Activated CD4-positive, alpha-beta T cell treated with anti-CD3 and anti-CD28 coated beads, Interleukin-2, amount 50 U/mL, for 24 hours (primary cell): ENCODE measurements at regions not wholly inside any gene's neighbourhood (a gene's known extent, or its start where the extent isn't known, plus 50 kb on each side); places are given as distances from the start of the nearest gene placed in this dataset.

Source experiments
- DNase-seq, 2 donors: peaks; one replicate each; pipeline ENCODE4 v3.0.0-alpha.2; 2020; ENCODE audit warnings: low read depth in 1 of 2, low spot score in 1 of 2

DNA sequence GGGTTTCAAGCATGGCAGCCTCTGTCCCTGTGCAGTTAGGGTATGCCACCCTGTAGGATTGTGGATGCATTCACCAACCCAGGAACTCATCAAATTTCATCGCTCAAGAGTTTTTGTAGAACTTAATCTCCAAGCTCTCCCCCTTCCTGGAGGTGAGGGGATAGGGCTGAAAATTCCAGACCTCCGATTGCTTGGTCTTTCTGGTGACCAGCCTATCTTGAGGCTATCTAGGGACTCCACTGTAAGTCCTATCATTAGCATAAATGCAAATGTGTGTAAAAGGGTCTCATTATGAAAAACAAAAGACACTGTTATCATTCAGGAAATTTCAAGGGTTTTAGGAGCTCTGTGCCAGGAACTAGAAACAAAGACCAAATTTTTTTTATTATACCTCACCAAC, 244.0 kb downstream of the DUSP6 start:
- no peak for DNase-seq

- DNase-seq = no peak
These were observed 245.4 kb downstream of the DUSP6 start for GRCh38 chr12:89106950-89107349.

DNA sequence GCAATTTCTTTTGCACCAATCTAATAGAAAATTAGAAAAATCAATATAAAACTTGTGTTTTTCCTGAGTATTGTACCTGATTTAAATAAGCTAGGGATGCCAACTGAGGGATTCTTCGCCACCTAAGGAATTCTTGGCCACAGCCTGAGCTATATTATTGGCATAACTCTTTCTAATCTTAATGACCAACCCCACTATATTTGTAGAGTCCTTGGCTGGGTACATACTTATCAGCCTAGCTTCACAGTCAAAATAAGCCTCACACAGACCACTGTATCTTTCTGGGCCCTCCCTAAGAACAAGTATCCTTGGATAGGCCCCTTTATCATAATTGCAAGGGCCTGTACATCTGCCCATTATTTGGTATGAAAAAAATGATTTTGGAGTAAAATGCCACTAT, 247.1 kb downstream of the DUSP6 start:
- DNase-seq = no peak

DNA sequence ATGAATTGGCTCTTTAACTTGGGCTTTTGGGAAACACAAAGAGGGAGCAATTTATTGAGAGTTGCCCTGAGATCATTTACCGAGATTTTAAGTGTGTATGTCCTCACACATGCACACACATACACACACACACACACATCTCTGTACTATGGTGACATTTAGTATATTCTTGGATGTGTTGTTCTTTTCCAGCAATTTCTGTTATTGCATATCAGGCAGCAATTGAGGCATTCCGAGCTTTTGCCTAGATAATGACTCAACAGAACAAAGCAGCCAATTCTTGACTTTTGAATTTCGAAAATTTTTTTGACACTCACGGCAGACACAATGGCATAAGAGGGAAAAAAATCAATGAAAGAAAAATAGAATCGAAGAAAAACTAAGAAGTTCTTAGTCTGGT, 248.5 kb downstream of the DUSP6 start:
- no peak for DNase-seq

GRCh38 chr12:89101440-89101839, 250.9 kb downstream of the DUSP6 start:
- DNase-seq = no peak

DNA sequence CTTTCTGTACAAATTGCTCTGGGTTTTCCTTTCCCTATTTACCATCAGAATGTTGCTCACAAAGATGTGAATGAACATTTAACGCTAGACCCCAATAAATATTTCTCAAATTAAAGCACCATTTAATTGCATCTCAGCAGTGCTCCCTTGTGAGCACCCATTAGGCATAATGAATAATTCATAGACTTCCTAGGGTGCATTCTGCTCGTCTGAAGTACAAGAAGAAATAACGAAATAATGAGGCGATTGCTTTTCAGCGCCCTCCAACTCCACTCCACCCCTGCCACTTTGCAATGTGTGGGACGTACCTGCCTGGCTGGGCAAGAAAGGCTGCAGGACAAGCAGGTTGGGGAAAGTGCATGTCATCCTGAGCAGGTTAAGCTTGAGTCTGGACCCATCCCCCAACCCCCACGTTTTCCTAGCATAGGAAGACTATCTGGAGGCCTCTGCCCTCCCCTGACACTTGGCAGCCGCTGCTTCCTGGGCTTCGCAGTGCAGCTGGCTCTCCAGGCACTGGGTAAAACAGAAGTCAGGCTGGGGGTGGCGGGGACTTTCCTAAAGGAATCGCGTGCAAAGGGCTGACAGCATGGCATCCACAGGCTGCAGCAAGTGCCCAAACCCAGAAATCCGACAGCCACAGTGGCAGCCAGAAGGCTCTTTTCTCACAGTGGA, 253.7 kb downstream of the DUSP6 start:
- no peak for DNase-seq

GRCh38 chr12:89092297-89092696, 260.0 kb downstream of the DUSP6 start:
- peak in 1 of 2 donors; percentile 14 for DNase-seq

DNA sequence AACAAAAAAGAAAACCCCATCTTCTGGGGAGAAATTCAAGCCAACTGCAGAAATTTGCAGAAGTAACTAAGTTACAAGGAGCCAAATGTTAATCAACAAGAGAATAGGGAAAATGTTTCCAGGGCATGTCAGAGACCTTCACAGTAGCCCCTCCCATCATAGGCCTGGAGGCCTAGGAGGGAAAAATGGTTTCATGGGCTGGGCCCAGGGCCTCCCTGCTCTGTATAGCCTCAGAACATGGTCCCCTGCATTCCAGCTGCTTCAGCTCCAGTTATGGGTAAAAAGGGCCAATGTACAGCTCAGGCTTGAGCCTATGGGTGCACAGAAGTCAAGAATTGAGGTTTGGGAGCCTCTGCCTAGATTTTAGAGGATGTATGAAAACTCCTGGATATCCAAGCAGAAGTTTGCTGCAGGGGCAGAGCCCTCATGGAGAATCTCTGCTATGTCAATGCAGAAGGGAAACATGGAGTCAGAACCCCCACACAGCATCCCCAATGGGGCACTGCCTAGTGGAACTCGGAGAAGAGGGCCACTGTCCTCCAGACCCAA, 260.9 kb downstream of the DUSP6 start:
- DNase-seq = no peak

DNA sequence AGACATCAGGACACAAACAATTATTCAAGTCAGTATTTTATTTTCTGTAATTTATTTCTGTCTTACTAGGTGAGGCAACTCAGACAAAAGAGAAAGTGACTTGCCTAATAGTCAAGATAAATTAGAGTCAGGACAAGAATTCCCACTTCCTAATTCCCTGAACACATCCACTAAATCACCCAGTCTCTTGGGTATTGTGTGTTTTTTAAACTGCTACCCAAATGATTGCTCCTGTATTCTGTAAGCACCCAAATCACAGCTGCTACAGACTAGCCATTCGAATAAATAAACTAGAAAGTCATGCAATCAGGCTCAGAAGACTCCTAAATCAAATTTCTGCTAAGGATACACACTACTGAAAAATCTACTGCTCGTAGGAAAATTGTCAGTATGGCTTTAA, 263.0 kb downstream of the DUSP6 start:
- no peak for DNase-seq

GRCh38 chr12:89087876-89088275, 264.4 kb downstream of the DUSP6 start:
- no peak for DNase-seq

DNA sequence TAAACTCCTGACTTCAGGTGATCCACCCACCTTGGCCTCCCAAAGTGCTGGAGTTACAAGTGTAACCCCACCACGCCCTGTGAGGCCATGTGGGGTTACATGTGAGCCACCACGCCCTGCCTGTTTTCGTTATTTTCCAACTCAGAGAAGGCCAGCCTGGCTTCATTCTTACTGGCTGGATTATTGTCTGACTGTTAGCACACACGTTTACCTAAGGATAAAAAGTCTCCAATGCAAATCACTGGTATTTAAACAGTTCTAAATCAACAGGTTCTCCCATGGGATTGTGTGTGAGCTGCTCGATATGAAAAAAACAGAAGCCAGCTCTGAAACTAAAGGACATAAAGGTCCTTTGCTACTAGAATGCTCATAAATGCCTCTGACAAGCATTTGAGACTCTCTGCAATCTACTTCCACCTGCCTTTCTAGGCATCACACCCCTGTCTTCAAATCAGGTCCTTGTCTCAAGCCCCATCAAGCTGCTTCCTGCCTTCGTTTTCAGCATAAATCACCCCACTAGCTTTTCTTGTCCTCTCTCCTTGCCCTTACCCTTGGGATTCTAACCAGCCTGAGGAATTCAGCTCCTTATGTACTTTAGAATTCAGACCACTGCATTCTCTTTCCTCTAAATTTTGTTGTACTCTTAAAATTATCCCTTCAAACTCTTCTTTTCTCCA, 265.0 kb downstream of the DUSP6 start:
- no peak for DNase-seq

DNA sequence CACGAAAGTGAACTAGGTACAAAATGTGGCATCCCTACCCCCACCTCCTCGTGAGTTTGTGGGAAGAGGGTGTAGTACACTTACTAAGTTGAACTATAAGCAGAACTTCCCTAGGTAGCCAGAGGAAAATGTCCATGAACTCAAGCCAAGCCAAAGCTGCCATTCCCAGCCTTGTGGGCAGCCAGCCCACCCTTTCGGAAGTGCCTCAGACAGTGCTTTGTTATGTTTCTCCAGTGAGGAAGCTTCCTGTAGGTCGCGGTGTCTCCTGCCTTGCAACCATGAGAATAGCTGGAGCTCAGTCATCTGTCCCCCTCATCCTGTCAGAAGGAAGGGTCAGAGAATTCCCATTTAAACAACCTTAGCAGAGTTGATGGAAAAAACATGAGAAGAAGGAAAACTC, 266.9 kb downstream of the DUSP6 start:
- DNase-seq = no peak

DNA sequence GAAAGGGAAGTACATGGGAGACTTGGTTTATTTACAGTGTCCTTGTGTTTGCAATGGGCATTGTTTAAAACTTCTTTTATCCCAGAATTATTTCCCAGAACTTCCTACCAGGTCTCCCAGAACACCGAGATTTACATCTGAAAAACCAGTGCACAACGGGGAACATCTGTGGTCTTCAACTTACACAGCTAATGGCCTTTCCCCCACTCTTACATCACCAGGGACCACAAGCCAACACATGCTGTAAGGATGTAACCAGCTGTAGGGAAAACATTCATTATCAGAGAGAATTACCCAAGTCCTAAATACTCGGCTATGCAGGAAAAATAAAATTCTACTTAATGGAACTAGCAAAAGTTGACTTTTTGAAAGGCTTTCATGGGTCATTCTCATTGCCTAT, 267.6 kb downstream of the DUSP6 start:
- DNase-seq = no peak

DNA sequence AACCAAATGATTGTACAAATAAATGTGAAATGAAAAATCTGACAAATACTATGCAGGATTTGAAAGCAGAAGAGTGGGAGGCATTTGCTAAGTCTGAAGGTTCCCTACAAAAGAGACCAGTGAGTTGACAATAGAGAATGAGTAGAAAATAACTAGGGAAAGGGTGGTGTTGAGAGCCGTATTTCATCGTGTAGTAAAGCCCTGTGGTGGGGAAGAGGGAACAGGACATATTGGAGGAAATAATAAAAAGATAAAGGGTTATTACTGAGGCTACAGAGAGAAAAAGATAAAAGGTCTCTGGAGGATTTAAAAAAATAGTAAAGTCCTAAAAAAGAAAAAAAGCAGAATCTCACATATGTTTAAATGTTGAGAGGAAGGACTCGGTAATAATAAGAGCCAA, 268.8 kb downstream of the DUSP6 start:
- DNase-seq = no peak

DNA sequence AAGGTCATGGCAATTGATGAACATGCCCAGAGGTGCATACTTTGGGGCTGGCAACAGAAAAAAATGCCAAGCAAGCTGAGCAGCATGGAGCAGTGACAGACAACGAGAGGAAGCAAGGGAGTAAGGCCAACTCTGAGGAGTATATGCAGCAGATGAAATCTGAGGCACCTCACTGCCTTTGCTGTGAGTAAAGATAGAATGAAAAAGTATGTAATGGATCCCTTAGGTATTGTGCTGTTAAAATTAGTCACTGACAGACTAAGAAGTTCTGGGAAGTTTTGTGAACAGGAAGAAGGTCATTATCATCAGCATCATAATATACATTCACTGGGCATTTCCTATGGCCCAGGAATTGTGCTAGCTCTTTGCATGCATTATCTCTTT, 269.9 kb downstream of the DUSP6 start:
- no peak for DNase-seq

- no peak for DNase-seq
These were observed 270.5 kb downstream of the DUSP6 start for GRCh38 chr12:89081719-89082369.

DNA sequence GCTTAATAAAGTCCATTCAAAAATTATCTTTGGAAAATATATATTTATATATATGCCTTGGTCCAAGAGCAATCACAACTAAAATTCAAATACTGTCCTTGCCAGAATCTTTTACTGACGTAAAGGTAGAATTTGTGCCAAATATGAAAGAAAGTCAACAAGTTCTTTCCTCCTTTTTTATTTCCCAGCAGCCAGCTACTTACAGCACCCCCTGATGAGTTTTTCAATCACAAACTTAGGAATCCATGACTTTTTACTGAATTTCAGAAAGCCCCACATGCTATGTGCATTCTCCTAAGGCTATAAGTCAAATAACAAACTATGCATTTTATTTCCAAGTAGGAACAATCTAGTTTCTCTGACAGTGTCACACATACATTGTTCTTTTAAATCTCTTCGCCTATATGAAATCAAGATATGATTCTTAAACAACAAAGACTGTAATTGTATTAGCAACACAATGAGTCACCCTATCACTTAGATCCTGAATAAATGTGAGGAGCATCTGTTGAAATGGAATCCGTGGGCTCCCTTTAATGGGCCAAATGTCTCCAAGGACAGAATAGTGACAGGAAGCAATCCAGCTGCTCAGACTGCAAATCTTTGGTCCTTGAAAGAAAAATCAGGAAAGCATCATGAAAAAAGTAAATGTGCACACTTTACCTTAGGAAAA, 271.4 kb downstream of the DUSP6 start:
- no peak for DNase-seq

GRCh38 chr12:89075880-89076540, 276.3 kb downstream of the DUSP6 start:
- DNase-seq = no peak

DNA sequence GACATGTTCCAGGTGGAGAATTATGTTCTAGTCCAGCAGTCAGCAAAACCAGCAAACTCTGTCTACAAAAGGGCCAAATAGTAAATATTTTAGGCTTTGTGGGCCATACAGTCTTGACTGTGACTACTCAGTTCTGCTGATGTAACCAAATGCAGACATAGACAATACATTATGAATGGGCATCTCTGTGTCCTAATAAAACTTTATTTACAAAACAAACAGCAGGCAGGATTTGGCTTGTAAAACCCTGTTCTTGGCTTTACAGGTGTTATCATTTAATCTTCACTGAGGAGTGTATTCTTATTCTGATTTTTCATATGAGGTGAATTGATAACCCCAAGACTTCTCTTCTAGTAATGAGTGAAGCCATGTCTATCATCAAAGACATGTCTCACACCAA, 278.6 kb downstream of the DUSP6 start:
- no peak for DNase-seq

DNA sequence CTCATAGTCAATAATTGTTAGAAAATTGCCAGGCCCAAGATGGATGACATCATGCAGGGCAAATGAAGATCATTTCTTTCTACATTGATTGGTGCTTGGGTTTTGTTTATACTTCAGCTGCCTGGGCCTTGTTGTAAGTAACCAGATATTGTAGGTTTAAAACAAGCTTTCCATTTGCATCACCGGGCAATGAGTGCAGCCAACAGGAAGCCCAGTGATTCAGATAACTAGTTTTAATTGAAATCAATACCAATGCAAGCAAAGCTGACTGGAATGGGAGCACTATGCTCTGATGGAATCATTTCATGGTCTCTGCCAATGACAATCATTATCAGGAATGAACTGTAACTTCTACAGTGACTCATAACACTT, 279.3 kb downstream of the DUSP6 start:
- no peak for DNase-seq

- DNase-seq = no peak
These were observed 279.8 kb downstream of the DUSP6 start for GRCh38 chr12:89072294-89073026.
